BJ (cell line): ENCODE measurements at regions not wholly inside any gene's neighbourhood (a gene's known extent, or its start where the extent isn't known, plus 50 kb on each side); places are given as distances from the start of the nearest gene placed in this dataset.

Experiments
- CTCF ChIA-PET: fragments of 350-600 bp; formaldehyde crosslinking; extraction: SDS; loops from one replicate; lab custom pipeline; 2021; ENCODE audit warnings: antibody characterized with exemption, inconsistent platforms; lab: Yijun Ruan, JAX
- POLR2A ChIA-PET: fragments of 300-600 bp; sonication (Branson Sonifier 250); formaldehyde crosslinking; extraction: SDS; loops from one replicate; lab custom pipeline; 2021; ENCODE audit warnings: antibody characterized with exemption; lab: Charles Lee
- DNase-seq: peaks from one replicate; pipeline ENCODE4 v3.0.0-alpha.2; 2011; ENCODE audit warnings: low read depth
- H3K27me3 ChIP-seq: 2 replicates; pipeline ENCODE4 v1.6.0; 2011; ENCODE audit warnings: low read length; ENCODE audit not compliant: control insufficient read depth, insufficient read depth
- H3K36me3 ChIP-seq: 2 replicates; pipeline ENCODE4 v1.5.1; 2011; ENCODE audit warnings: low read length; ENCODE audit not compliant: control insufficient read depth, insufficient read depth
- H3K4me3 ChIP-seq: 2 replicates; pipeline ENCODE4 v1.5.1; 2011; ENCODE audit warnings: low read depth, mild to moderate bottlenecking, control low read depth, low read length
- TF ChIP-seq, protein P1 (sequence below): IDR thresholded peaks from 2 replicates; pipeline ENCODE4 v1.5.1; 2011; ENCODE audit warnings: low read depth, mild to moderate bottlenecking, control low read depth, inconsistent platforms, low read length, moderate library complexity; ENCODE audit not compliant: insufficient read depth

- ChIA-PET POLR2A (no interaction called here), CTCF (no interaction called here)
- H3K4me3 ChIP-seq: no peak overlapping the region
- no peaks in the 10 kb centered on the region for H3K36me3 ChIP-seq
- H3K27me3 ChIP-seq: peaks cover 20% of the 10 kb centered on the region
- TF ChIP-seq, protein P1, sequence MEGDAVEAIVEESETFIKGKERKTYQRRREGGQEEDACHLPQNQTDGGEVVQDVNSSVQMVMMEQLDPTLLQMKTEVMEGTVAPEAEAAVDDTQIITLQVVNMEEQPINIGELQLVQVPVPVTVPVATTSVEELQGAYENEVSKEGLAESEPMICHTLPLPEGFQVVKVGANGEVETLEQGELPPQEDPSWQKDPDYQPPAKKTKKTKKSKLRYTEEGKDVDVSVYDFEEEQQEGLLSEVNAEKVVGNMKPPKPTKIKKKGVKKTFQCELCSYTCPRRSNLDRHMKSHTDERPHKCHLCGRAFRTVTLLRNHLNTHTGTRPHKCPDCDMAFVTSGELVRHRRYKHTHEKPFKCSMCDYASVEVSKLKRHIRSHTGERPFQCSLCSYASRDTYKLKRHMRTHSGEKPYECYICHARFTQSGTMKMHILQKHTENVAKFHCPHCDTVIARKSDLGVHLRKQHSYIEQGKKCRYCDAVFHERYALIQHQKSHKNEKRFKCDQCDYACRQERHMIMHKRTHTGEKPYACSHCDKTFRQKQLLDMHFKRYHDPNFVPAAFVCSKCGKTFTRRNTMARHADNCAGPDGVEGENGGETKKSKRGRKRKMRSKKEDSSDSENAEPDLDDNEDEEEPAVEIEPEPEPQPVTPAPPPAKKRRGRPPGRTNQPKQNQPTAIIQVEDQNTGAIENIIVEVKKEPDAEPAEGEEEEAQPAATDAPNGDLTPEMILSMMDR: no peak
- DNase-seq: no peak
Observed at GRCh38 chr7:155360495-155361345, 63.0 kb downstream of the INSIG1 start.

DNA sequence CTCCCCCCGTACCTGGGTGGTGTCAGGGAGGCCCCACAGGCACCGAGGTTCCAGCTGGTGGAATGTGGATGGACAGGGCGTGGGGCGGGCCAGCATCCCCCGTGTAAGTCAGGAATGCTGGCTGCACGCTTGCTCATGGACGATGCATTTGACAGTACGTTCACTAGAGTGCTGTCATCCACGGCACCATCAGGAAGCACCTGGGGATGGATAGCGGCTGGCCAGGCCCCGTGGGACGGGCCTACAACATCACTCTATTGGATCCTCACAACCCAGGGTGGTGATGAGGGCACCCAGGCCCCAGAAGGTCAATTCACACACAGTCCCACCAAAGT is 63.6 kb downstream of the INSIG1 start:
- Histone ChIP-seq H3K4me3 (no peak overlapping the region), H3K27me3 (peaks cover 20% of the 10 kb centered on the region), H3K36me3 (no peaks in the 10 kb centered on the region)
- ChIA-PET POLR2A (no interaction called here), CTCF (no interaction called here)
- no peak for DNase-seq
- TF ChIP-seq, protein P1: no peak

DNA sequence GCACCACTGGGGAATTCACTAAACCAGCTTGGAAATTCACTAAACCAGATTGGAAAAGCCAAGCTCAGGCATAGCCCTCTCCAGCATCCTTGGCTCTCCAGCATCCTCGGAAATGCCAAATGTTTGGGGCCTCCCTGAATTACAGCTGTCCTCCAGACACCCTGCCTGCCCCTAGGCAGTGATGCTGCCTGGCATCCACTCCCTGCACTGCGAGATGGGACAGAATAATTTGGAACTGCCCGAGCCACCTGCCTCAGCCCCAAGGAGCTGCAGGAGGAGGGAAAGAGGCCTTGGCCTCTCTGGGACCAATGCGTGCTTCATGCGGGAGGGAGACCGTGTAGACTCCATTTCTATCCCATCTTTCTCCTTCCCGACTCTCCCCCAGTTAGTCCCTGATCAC is 64.3 kb downstream of the INSIG1 start:
- H3K36me3 ChIP-seq: no peaks in the 10 kb centered on the region
- no peak overlapping the region for H3K4me3 ChIP-seq
- ChIA-PET CTCF (no interaction called here), POLR2A (no interaction called here)
- TF ChIP-seq, protein P1: no peak
- peaks cover 20% of the 10 kb centered on the region for H3K27me3 ChIP-seq
- DNase-seq: no peak

DNA sequence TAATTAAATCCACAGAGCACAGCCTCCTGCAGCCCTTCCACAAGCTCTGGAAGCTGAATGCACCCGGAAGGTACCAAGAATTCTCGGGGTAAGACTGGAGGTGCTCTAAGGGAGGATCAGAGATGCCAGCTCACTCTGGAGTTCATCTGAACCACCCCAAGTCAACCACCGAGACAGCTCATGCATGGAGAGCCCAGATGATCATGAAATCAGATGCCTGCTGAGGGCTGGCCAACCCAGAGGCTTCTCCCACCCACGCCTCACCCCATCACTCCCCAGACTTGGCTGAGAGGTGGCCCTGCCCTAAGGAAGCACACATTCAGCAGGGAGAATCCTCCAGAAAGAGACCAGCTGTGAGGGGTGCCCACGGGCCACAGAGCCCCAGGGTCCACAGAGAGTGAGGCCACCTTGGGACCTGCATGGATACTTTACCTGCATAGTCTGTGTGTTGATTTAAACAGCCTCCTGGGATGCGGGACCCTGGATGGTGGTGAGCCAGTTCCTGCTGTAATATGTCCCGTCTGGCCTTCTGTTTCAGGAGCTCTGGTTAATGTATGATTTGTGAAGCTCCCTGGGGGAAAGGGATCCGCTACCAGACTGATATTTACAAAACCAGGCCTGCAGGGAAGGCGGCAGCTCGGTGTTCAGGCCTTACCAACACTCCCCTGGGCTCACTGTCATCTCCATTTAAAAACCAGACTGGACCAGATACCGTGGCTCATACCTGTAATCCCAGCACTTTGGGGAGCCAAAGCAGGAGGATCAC is 64.9 kb downstream of the INSIG1 start:
- Histone ChIP-seq H3K36me3 (no peaks in the 10 kb centered on the region), H3K27me3 (peaks cover 20% of the 10 kb centered on the region), H3K4me3 (no peak overlapping the region)
- DNase-seq: no peak
- CTCF ChIA-PET: no interaction called here
- POLR2A ChIA-PET: no interaction called here
- TF ChIP-seq, protein P1: no peak

- CTCF ChIA-PET: interaction anchor here (1.9 kb wide), 1 partner anchor 17 kb away, joined by 7 read pairs; no protein-coding TSS in a partner anchor
- TF ChIP-seq, protein P1: no peak
- POLR2A ChIA-PET: no interaction called here
- Histone ChIP-seq H3K27me3 (peaks cover 16% of the 10 kb centered on the region), H3K36me3 (no peaks in the 10 kb centered on the region), H3K4me3 (no peak overlapping the region)
- DNase-seq: no peak
Observed at GRCh38 chr7:155363146-155363539, 65.5 kb downstream of the INSIG1 start.
